ENCODE measurements at regions not wholly inside any gene's neighbourhood (a gene's known extent, or its start where the extent isn't known, plus 50 kb on each side); places are given as distances from the start of the nearest gene placed in this dataset.
A peak's percentile ranks its signal among the peaks of the same experiment; 100 is the strongest.

DNA sequence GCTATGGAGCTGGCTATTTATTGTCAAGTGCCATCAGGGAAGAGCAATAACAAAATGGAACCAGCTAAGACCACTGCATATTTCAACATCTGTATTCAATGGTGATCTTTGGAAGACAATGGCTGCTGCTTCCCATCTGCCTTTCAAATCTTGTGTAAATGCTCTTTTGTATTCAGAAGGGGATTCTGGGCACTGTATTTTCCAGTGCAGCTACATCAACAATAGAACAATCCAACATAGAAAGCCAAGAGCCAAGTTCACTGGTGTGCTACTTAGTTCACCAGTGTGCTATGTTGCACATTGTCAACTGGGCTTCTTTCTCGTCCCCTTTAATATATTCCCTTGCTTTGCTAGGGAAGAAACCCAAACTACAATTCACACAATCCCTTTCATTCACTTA is 128.8 kb upstream of the OR4E1 start:
- no peak overlapping the region for H3K4me3 ChIP-seq (ENCODE audit: control insufficient read depth in 2 of 3, extremely low read depth in 1 of 3, insufficient read depth in 2 of 3, low read depth in 1 of 3, low read length in 3 of 3)
- no peak overlapping the region for H3K27ac ChIP-seq (ENCODE audit: control insufficient read depth, insufficient read depth, low read length)
- H3K9me1 ChIP-seq (ENCODE audit: control insufficient read depth, extremely low read depth, insufficient read depth, low read length) = no peaks in the 10 kb centered on the region
- no peaks in the 10 kb centered on the region for H3K27me3 ChIP-seq (ENCODE audit: control insufficient read depth, extremely low read depth, insufficient read depth, low read length)
- no peak for TF ChIP-seq EZH2 (IDR thresholded peaks at IDR 0.05; ENCODE audit: low read length)
- H3K9ac ChIP-seq (ENCODE audit: control insufficient read depth, extremely low read depth, insufficient read depth, low read length) = no peak overlapping the region
- no peaks in the 10 kb centered on the region for H3K79me2 ChIP-seq (ENCODE audit: control insufficient read depth, insufficient read depth, low read length)
- FAIRE-seq = no peak
- no peaks in the 10 kb centered on the region for H4K20me1 ChIP-seq (ENCODE audit: control insufficient read depth, extremely low read depth, insufficient read depth, low read length)
- H3K36me3 ChIP-seq (ENCODE audit: control insufficient read depth in 2 of 2, extremely low read depth in 1 of 2, insufficient read depth in 2 of 2, low read length in 2 of 2) = no peaks in the 10 kb centered on the region
- H3K4me2 ChIP-seq (ENCODE audit: control insufficient read depth, extremely low read depth, insufficient read depth, low read depth, low read length) = no peak overlapping the region
- dilution Hi-C loops (cut with MboI; ENCODE audit: extremely low pct_ligation_motif_present, low sequenced_read_pairs) = no loop called here
- H3K4me1 ChIP-seq (ENCODE audit: control insufficient read depth, extremely low read depth, insufficient read depth, low read length) = no peaks in the 10 kb centered on the region
- H2AFZ ChIP-seq (ENCODE audit: control insufficient read depth, low read length) = no peak overlapping the region
- H3K9me3 ChIP-seq (ENCODE audit: control insufficient read depth, low read depth, low read length) = no peaks in the 10 kb centered on the region
- DNase-seq (ENCODE audit: low read depth, low spot score) = no peak

DNA sequence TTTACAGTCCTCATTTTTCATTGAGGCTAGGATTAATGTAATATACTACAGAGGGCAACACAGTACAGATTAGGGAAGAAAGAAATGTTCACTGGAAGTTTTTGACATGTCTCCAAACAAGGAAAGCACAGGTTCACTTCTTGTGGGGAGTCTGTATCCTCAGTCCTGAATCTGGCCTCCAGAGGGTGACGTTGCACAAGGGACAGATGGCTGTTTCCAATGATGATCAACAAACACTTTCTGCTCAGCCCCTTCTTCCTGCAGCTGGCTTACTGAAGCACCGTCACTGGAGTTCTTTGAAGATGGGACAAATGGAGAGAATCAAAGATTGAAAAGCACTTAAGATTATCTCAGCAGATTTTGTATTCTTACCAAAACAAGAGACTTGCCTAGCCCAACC is 123.3 kb upstream of the OR4E1 start:
- H3K27ac ChIP-seq (ENCODE audit: control insufficient read depth, insufficient read depth, low read length) = no peak overlapping the region
- no peak overlapping the region for H3K9ac ChIP-seq (ENCODE audit: control insufficient read depth, extremely low read depth, insufficient read depth, low read length)
- no peak overlapping the region for H3K4me2 ChIP-seq (ENCODE audit: control insufficient read depth, extremely low read depth, insufficient read depth, low read depth, low read length)
- H3K4me1 ChIP-seq (ENCODE audit: control insufficient read depth, extremely low read depth, insufficient read depth, low read length) = no peaks in the 10 kb centered on the region
- DNase-seq (ENCODE audit: low read depth, low spot score) (no peak), FAIRE-seq (no peak)
- no peaks in the 10 kb centered on the region for H4K20me1 ChIP-seq (ENCODE audit: control insufficient read depth, extremely low read depth, insufficient read depth, low read length)
- no peaks in the 10 kb centered on the region for H3K9me3 ChIP-seq (ENCODE audit: control insufficient read depth, low read depth, low read length)
- no peaks in the 10 kb centered on the region for H3K27me3 ChIP-seq (ENCODE audit: control insufficient read depth, extremely low read depth, insufficient read depth, low read length)
- TF ChIP-seq CTCF (optimal IDR thresholded peaks at IDR 0.05 in 1 of 3, IDR thresholded peaks at IDR 0.05 in 1 of 3, conservative IDR thresholded peaks at IDR 0.05 in 1 of 3; ENCODE audit: extremely low read depth in 1 of 3, insufficient read depth in 2 of 3, low read length in 3 of 3) (peak in 2 of 3 experiments; percentile 29 to 50), EZH2 (IDR thresholded peaks at IDR 0.05; ENCODE audit: low read length) (no peak)
- dilution Hi-C loops (cut with MboI; ENCODE audit: extremely low pct_ligation_motif_present, low sequenced_read_pairs) = no loop called here
- no peaks in the 10 kb centered on the region for H3K79me2 ChIP-seq (ENCODE audit: control insufficient read depth, insufficient read depth, low read length)
- H3K36me3 ChIP-seq (ENCODE audit: control insufficient read depth in 2 of 2, extremely low read depth in 1 of 2, insufficient read depth in 2 of 2, low read length in 2 of 2) = no peaks in the 10 kb centered on the region
- no peak overlapping the region for H3K4me3 ChIP-seq (ENCODE audit: control insufficient read depth in 2 of 3, extremely low read depth in 1 of 3, insufficient read depth in 2 of 3, low read depth in 1 of 3, low read length in 3 of 3)
- no peaks in the 10 kb centered on the region for H3K9me1 ChIP-seq (ENCODE audit: control insufficient read depth, extremely low read depth, insufficient read depth, low read length)
- H2AFZ ChIP-seq (ENCODE audit: control insufficient read depth, low read length) = no peak overlapping the region

DNA sequence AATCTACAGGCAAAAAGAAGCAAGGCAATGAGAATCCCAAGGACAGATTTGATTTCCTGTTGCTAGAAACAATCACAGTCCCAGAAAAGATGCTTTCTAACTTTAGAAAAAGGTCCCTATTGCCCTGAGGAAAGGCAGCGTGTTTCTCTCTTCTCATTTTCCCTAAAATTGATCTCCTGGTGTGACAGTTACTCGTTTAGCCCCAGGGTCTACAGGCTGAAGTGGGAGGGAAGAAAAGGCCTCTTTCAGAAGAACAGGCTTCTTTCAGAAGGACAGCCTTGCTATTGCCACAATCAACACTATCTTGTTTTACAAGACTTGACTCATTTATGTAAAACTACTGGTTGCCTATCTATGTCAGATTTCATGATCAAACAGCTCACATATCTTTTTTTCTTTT is 121.8 kb upstream of the OR4E1 start:
- H3K79me2 ChIP-seq (ENCODE audit: control insufficient read depth, insufficient read depth, low read length) = no peaks in the 10 kb centered on the region
- no peak for TF ChIP-seq CTCF (optimal IDR thresholded peaks at IDR 0.05 in 1 of 3, IDR thresholded peaks at IDR 0.05 in 1 of 3, conservative IDR thresholded peaks at IDR 0.05 in 1 of 3; ENCODE audit: extremely low read depth in 1 of 3, insufficient read depth in 2 of 3, low read length in 3 of 3)
- TF ChIP-seq EZH2 (IDR thresholded peaks at IDR 0.05; ENCODE audit: low read length) = no peak
- H3K27me3 ChIP-seq (ENCODE audit: control insufficient read depth, extremely low read depth, insufficient read depth, low read length) = no peaks in the 10 kb centered on the region
- no peaks in the 10 kb centered on the region for H3K4me1 ChIP-seq (ENCODE audit: control insufficient read depth, extremely low read depth, insufficient read depth, low read length)
- H3K36me3 ChIP-seq (ENCODE audit: control insufficient read depth in 2 of 2, extremely low read depth in 1 of 2, insufficient read depth in 2 of 2, low read length in 2 of 2) = no peaks in the 10 kb centered on the region
- H3K9me1 ChIP-seq (ENCODE audit: control insufficient read depth, extremely low read depth, insufficient read depth, low read length) = no peaks in the 10 kb centered on the region
- no peak for FAIRE-seq
- H3K9ac ChIP-seq (ENCODE audit: control insufficient read depth, extremely low read depth, insufficient read depth, low read length) = no peak overlapping the region
- dilution Hi-C loops (cut with MboI; ENCODE audit: extremely low pct_ligation_motif_present, low sequenced_read_pairs) = no loop called here
- no peak for DNase-seq (ENCODE audit: low read depth, low spot score)
- no peak overlapping the region for H3K4me3 ChIP-seq (ENCODE audit: control insufficient read depth in 2 of 3, extremely low read depth in 1 of 3, insufficient read depth in 2 of 3, low read depth in 1 of 3, low read length in 3 of 3)
- no peak overlapping the region for H2AFZ ChIP-seq (ENCODE audit: control insufficient read depth, low read length)
- H4K20me1 ChIP-seq (ENCODE audit: control insufficient read depth, extremely low read depth, insufficient read depth, low read length) = no peaks in the 10 kb centered on the region
- no peak overlapping the region for H3K27ac ChIP-seq (ENCODE audit: control insufficient read depth, insufficient read depth, low read length)
- no peaks in the 10 kb centered on the region for H3K9me3 ChIP-seq (ENCODE audit: control insufficient read depth, low read depth, low read length)
- H3K4me2 ChIP-seq (ENCODE audit: control insufficient read depth, extremely low read depth, insufficient read depth, low read depth, low read length) = no peak overlapping the region
